ENCODE measurements at regions not wholly inside any gene's neighbourhood (a gene's known extent, or its start where the extent isn't known, plus 50 kb on each side); places are given as distances from the start of the nearest gene placed in this dataset.

GRCh38 chr17:5662409-5663085 is 78.2 kb upstream of the NLRP1 start:
- no peak overlapping the region for H3K4me2 ChIP-seq (ENCODE audit: low read depth, low read length)
- TF ChIP-seq CTCF (IDR thresholded peaks at IDR 0.05; ENCODE audit: low read length) (no peak), EZH2phosphoT487 (IDR thresholded peaks at IDR 0.05; ENCODE audit: low read length) (no peak), EZH2 (optimal IDR thresholded peaks at IDR 0.05; ENCODE audit: low read depth, low read length) (no peak)
- H2AFZ ChIP-seq (ENCODE audit: low read length): no peak overlapping the region
- no peaks in the 10 kb centered on the region for H3K79me2 ChIP-seq (ENCODE audit: low read length)
- no peak overlapping the region for H3K27ac ChIP-seq (ENCODE audit: low read length)
- H3F3A ChIP-seq (ENCODE audit: insufficient read depth, low read length): no peaks in the 10 kb centered on the region
- H3K9me3 ChIP-seq (replicated peaks; ENCODE audit: insufficient read depth, low read length): no peaks in the 10 kb centered on the region
- DNase-seq: no peak
- no peak overlapping the region for H3K4me3 ChIP-seq (ENCODE audit: low read length)
- no peak overlapping the region for H3K9ac ChIP-seq (ENCODE audit: low read length)
- no peaks in the 10 kb centered on the region for H4K20me1 ChIP-seq (ENCODE audit: insufficient read depth, low read length)
- no peaks in the 10 kb centered on the region; the same call in 1 of the 2 replicates for H3K27me3 ChIP-seq (replicated peaks; ENCODE audit: insufficient read depth, low read length)
- no peaks in the 10 kb centered on the region for H3K4me1 ChIP-seq (ENCODE audit: low read length)
- no peaks in the 10 kb centered on the region for H3K9me2 ChIP-seq (replicated peaks; ENCODE audit: insufficient read depth, low read length)
- no peaks in the 10 kb centered on the region for H3K36me3 ChIP-seq (replicated peaks; ENCODE audit: insufficient read depth, low read length)

DNA sequence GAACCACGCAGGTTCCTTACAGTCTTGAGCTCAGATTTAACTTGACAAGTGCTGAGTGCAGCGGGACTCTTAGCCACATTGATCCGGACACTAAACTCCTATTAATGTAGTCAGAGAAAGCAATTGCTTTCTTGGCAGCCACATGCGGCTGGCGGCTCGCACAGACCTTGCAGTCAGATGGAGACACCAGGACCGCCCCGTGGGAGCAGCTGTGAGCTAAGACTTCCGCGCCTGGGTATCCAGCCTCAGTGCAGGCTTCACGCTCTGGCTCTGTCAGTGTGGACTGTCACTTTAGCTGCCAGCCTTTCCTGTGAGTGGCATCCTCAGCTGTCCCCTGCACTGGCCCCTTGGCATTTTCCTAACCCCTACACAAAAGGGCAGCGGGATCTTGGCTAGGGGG is 80.9 kb upstream of the NLRP1 start:
- H3K27ac ChIP-seq (ENCODE audit: low read length): no peak overlapping the region
- H3K9me2 ChIP-seq (replicated peaks; ENCODE audit: insufficient read depth, low read length): no peaks in the 10 kb centered on the region
- H3K79me2 ChIP-seq (ENCODE audit: low read length): no peaks in the 10 kb centered on the region
- no peaks in the 10 kb centered on the region for H3K9me3 ChIP-seq (replicated peaks; ENCODE audit: insufficient read depth, low read length)
- H2AFZ ChIP-seq (ENCODE audit: low read length): no peak overlapping the region
- H3F3A ChIP-seq (ENCODE audit: insufficient read depth, low read length): no peaks in the 10 kb centered on the region
- no peak overlapping the region for H3K9ac ChIP-seq (ENCODE audit: low read length)
- H4K20me1 ChIP-seq (ENCODE audit: insufficient read depth, low read length): no peaks in the 10 kb centered on the region
- H3K4me2 ChIP-seq (ENCODE audit: low read depth, low read length): no peak overlapping the region
- H3K36me3 ChIP-seq (replicated peaks; ENCODE audit: insufficient read depth, low read length): no peaks in the 10 kb centered on the region
- TF ChIP-seq CTCF (IDR thresholded peaks at IDR 0.05; ENCODE audit: low read length) (no peak), EZH2 (optimal IDR thresholded peaks at IDR 0.05; ENCODE audit: low read depth, low read length) (no peak), EZH2phosphoT487 (IDR thresholded peaks at IDR 0.05; ENCODE audit: low read length) (no peak)
- no peak overlapping the region for H3K4me3 ChIP-seq (ENCODE audit: low read length)
- peaks cover 5% of the 10 kb centered on the region for H3K27me3 ChIP-seq (replicated peaks; ENCODE audit: insufficient read depth, low read length)
- DNase-seq: no peak
- H3K4me1 ChIP-seq (ENCODE audit: low read length): no peaks in the 10 kb centered on the region

GRCh38 chr17:5667871-5668270 is 83.6 kb upstream of the NLRP1 start:
- H3K4me3 ChIP-seq (ENCODE audit: low read length): no peak overlapping the region
- H3K9ac ChIP-seq (ENCODE audit: low read length): no peak overlapping the region
- no peaks in the 10 kb centered on the region for H3K79me2 ChIP-seq (ENCODE audit: low read length)
- H3K27me3 ChIP-seq (replicated peaks; ENCODE audit: insufficient read depth, low read length): peaks cover 5% of the 10 kb centered on the region
- H3K9me2 ChIP-seq (replicated peaks; ENCODE audit: insufficient read depth, low read length): no peaks in the 10 kb centered on the region
- no peak overlapping the region for H3K27ac ChIP-seq (ENCODE audit: low read length)
- no peaks in the 10 kb centered on the region for H4K20me1 ChIP-seq (ENCODE audit: insufficient read depth, low read length)
- no peaks in the 10 kb centered on the region for H3F3A ChIP-seq (ENCODE audit: insufficient read depth, low read length)
- H3K4me1 ChIP-seq (ENCODE audit: low read length): no peaks in the 10 kb centered on the region
- TF ChIP-seq EZH2 (optimal IDR thresholded peaks at IDR 0.05; ENCODE audit: low read depth, low read length) (no peak), CTCF (IDR thresholded peaks at IDR 0.05; ENCODE audit: low read length) (peak; percentile 38), EZH2phosphoT487 (IDR thresholded peaks at IDR 0.05; ENCODE audit: low read length) (no peak)
- H3K4me2 ChIP-seq (ENCODE audit: low read depth, low read length): no peak overlapping the region
- no peaks in the 10 kb centered on the region for H3K36me3 ChIP-seq (replicated peaks; ENCODE audit: insufficient read depth, low read length)
- H2AFZ ChIP-seq (ENCODE audit: low read length): no peak overlapping the region
- peak; percentile 7 for DNase-seq
- no peaks in the 10 kb centered on the region for H3K9me3 ChIP-seq (replicated peaks; ENCODE audit: insufficient read depth, low read length)
